Loucy (cell line): ENCODE measurements at regions not wholly inside any gene's neighbourhood (a gene's known extent, or its start where the extent isn't known, plus 50 kb on each side); places are given as distances from the start of the nearest gene placed in this dataset.

Experiments used
- H2AFZ ChIP-seq: fragments of 200-600 bp; sonication (generic); 2 replicates; pipeline ENCODE4 v1.6.0; 2016; ENCODE audit warnings: antibody characterized with exemption, mild to moderate bottlenecking, low read length, moderate library complexity
- H3F3A ChIP-seq: fragments of 200-600 bp; 2 replicates; pipeline ENCODE4 v1.6.0; 2016; ENCODE audit warnings: antibody characterized with exemption, low read depth, mild to moderate bottlenecking
- H3K27me3 ChIP-seq: fragments of 200-600 bp; sonication (generic); 2 replicates; pipeline ENCODE4 v1.6.1; 2014; ENCODE audit warnings: low read length, mild to moderate bottlenecking; ENCODE audit not compliant: insufficient read depth, poor library complexity, severe bottlenecking
- H3K36me3 ChIP-seq: fragments of 200-600 bp; sonication (generic); 2 replicates; pipeline ENCODE4 v1.6.1; 2016; ENCODE audit warnings: low read length; ENCODE audit not compliant: insufficient read depth
- H3K4me1 ChIP-seq: fragments of 200-600 bp; sonication (generic); 2 replicates; pipeline ENCODE4 v1.5.1; 2014; ENCODE audit warnings: low read length, mild to moderate bottlenecking; ENCODE audit not compliant: insufficient read depth, poor library complexity, severe bottlenecking
- H3K4me2 ChIP-seq: fragments of 200-600 bp; sonication (generic); 2 replicates; pipeline ENCODE4 v1.6.0; 2014; ENCODE audit warnings: antibody characterized with exemption, low read length, low read depth, mild to moderate bottlenecking; ENCODE audit not compliant: poor library complexity, severe bottlenecking
- H3K4me3 ChIP-seq: fragments of 200-600 bp; sonication (generic); 2 replicates; pipeline ENCODE4 v1.5.1; 2014; ENCODE audit warnings: low read length, mild to moderate bottlenecking, mixed read lengths; ENCODE audit not compliant: poor library complexity, severe bottlenecking
- H3K79me2 ChIP-seq: fragments of 200-600 bp; sonication (generic); 2 replicates; pipeline ENCODE4 v1.6.1; 2014; ENCODE audit warnings: low read length; ENCODE audit not compliant: insufficient read depth
- H3K9ac ChIP-seq: fragments of 200-600 bp; sonication (generic); 2 replicates; pipeline ENCODE4 v1.6.0; 2014; ENCODE audit warnings: mild to moderate bottlenecking, low read depth, low read length, moderate library complexity; ENCODE audit not compliant: poor library complexity, severe bottlenecking
- H3K9me2 ChIP-seq: fragments of 200-600 bp; sonication (generic); replicated peaks from 2 replicates; pipeline ENCODE4 v1.6.1; 2016; ENCODE audit warnings: low read depth, low read length, mixed read lengths
- H3K9me3 ChIP-seq: fragments of 200-600 bp; sonication (generic); 2 replicates; pipeline ENCODE4 v1.6.1; 2014; ENCODE audit warnings: mild to moderate bottlenecking, antibody characterized with exemption, low read length, low read depth; ENCODE audit not compliant: insufficient read depth
- H4K20me1 ChIP-seq: fragments of 200-600 bp; sonication (generic); 2 replicates; pipeline ENCODE4 v1.6.0; 2014; ENCODE audit warnings: antibody characterized with exemption, low read length, mild to moderate bottlenecking; ENCODE audit not compliant: insufficient read depth, poor library complexity, severe bottlenecking
- CTCF ChIP-seq: fragments of 200-600 bp; sonication (generic); conservative IDR thresholded peaks from 2 replicates; pipeline ENCODE4 v1.5.1; 2014; ENCODE audit warnings: mild to moderate bottlenecking, antibody characterized with exemption, low read length
- EZH2phosphoT487 ChIP-seq: fragments of 200-600 bp; IDR thresholded peaks from 2 replicates; pipeline ENCODE4 v1.6.1; 2018; ENCODE audit warnings: antibody characterized with exemption, mild to moderate bottlenecking, moderate library complexity, borderline replicate concordance

GRCh38 chr14:58711382-58711781 lies 73.6 kb downstream of the DACT1 start:
- H3K4me2 ChIP-seq: no peak overlapping the region
- no peaks in the 10 kb centered on the region for H3K27me3 ChIP-seq

DNA sequence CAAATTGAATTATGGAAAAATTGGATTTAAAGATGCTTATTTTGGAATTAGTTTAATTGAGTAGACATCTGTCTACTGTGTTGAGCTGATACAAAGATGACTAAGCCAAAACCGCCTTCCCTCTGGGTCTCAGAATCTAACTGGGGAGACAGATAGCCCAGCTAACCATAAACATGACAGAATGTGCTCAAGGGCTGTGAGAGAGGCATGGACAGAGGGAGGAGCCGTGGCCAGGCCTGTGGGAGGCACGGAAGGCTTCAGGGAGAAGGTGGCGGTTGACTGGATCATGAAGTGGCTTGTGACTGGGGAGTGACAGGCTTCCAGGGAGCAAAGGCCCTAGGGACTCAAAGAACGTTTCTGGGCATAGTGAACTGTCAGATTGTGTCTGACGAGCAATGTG lies 74.6 kb downstream of the DACT1 start:
- Histone ChIP-seq H3K36me3 (no peaks in the 10 kb centered on the region), H3K4me1 (no peaks in the 10 kb centered on the region), H3K79me2 (no peaks in the 10 kb centered on the region), H3K27me3 (no peaks in the 10 kb centered on the region), H4K20me1 (no peaks in the 10 kb centered on the region), H3K9me2 (no peaks in the 10 kb centered on the region), H3K9ac (no peak overlapping the region), H3F3A (no peaks in the 10 kb centered on the region), H3K4me3 (no peak overlapping the region), H3K4me2 (no peak overlapping the region), H3K9me3 (no peaks in the 10 kb centered on the region), H2AFZ (no peak overlapping the region)
- no peak for TF ChIP-seq EZH2phosphoT487

More at GRCh38 chr14:58711382-58711781, 73.6 kb downstream of the DACT1 start:
- no peaks in the 10 kb centered on the region for H3K4me1 ChIP-seq
- no peaks in the 10 kb centered on the region for H4K20me1 ChIP-seq
- H3K4me3 ChIP-seq: no peak overlapping the region
- no peaks in the 10 kb centered on the region for H3K9me2 ChIP-seq
- H3K9me3 ChIP-seq: no peaks in the 10 kb centered on the region
- no peaks in the 10 kb centered on the region for H3F3A ChIP-seq
- TF ChIP-seq CTCF: no peak
- H3K79me2 ChIP-seq: no peaks in the 10 kb centered on the region
- H3K9ac ChIP-seq: no peak overlapping the region
- no peak overlapping the region for H2AFZ ChIP-seq
- no peaks in the 10 kb centered on the region for H3K36me3 ChIP-seq

DNA sequence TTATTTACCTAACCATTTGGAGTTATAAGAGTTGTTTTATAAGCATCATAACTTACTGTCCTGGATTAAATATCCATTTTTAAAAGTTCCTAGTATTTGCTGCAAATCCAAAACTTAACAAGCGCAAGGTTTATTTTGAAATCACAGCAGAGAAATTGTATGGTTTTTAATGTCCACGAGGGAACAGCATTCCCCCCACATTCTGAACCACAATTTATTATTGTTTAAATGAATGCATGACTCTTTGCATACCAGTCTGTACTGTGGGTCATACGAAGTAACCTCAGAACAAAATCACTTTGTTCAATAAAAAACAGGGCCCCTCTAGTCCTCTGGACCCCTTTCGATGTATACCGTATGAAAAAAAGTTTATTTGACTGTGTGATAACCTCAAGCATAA lies 75.9 kb downstream of the DACT1 start:
- no peak overlapping the region for H3K9ac ChIP-seq
- H3K9me2 ChIP-seq: no peaks in the 10 kb centered on the region
- H3K4me1 ChIP-seq: no peaks in the 10 kb centered on the region
- H3K4me3 ChIP-seq: no peak overlapping the region
- no peaks in the 10 kb centered on the region for H4K20me1 ChIP-seq
- no peaks in the 10 kb centered on the region for H3F3A ChIP-seq
- no peak overlapping the region for H3K4me2 ChIP-seq
- no peak overlapping the region for H2AFZ ChIP-seq
- no peaks in the 10 kb centered on the region for H3K36me3 ChIP-seq
- TF ChIP-seq EZH2phosphoT487 (no peak), CTCF (no peak)
- H3K9me3 ChIP-seq: no peaks in the 10 kb centered on the region
- H3K27me3 ChIP-seq: no peaks in the 10 kb centered on the region
- no peaks in the 10 kb centered on the region for H3K79me2 ChIP-seq

DNA sequence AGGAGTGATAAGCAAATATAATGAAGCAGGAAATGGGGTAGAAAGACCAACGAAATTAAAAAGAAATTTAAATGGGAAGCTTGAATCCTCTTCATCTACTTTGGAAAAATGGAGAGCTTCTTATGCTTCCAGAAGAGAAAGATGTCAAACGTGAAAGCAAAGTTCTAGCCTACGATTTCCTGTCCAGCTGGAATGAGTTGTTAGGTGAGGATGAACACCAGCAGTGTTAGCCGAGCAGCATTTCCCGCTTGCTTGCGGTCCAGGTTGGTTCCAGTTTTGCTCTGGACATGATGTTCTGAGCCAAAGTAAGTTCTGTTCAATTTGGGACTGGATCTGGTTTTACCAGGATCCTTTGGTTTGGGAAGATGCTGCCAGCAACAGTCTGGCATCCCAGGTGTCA lies 78.9 kb downstream of the DACT1 start:
- Histone ChIP-seq H3F3A (no peaks in the 10 kb centered on the region), H3K4me1 (no peaks in the 10 kb centered on the region), H3K9me3 (no peaks in the 10 kb centered on the region), H3K4me3 (no peak overlapping the region), H3K9ac (no peak overlapping the region), H2AFZ (no peak overlapping the region), H3K27me3 (no peaks in the 10 kb centered on the region), H3K36me3 (no peaks in the 10 kb centered on the region), H3K9me2 (no peaks in the 10 kb centered on the region), H3K79me2 (no peaks in the 10 kb centered on the region), H3K4me2 (no peak overlapping the region), H4K20me1 (no peaks in the 10 kb centered on the region)
- no peak for TF ChIP-seq CTCF
- no peak for TF ChIP-seq EZH2phosphoT487
